Erythroblast (primary cell): ENCODE measurements at regions not wholly inside any gene's neighbourhood (a gene's known extent, or its start where the extent isn't known, plus 50 kb on each side); places are given as distances from the start of the nearest gene placed in this dataset.

Source experiments
- GATA1 ChIP-seq: IDR thresholded peaks from 2 replicates; pipeline ENCODE4 v1.6.1; 2011; ENCODE audit warnings: low read depth, mild to moderate bottlenecking, control low read depth, low read length, moderate library complexity
- POLR2A ChIP-seq: IDR thresholded peaks from 2 replicates; pipeline ENCODE4 v1.6.1; 2011; ENCODE audit warnings: mild to moderate bottlenecking, low read length

DNA sequence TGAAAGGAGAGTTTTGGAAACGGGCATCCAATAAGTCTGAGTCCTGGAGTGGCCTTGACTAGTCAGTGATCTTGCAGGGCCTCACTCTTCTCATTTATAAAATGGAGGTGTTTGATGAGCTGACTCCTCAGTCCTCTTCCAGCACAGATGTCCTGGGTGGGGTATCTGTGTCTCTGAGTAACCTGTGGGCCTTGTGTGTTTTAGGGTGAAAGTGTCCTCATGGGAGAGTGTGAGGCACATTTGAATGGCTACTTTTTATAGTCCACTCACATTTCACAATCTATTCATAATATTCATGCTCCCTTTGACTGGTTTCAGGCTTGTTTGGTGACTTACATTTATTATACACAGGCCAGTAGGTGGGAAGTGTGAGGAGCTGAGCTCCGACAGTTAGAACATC lies 106.4 kb upstream of the CELF4 start:
- TF ChIP-seq POLR2A (no peak), GATA1 (no peak)
